CD4-positive, alpha-beta T cell treated with Interleukin-4 for 1 hour (primary cell): ENCODE measurements at regions not wholly inside any gene's neighbourhood (a gene's known extent, or its start where the extent isn't known, plus 50 kb on each side); places are given as distances from the start of the nearest gene placed in this dataset.
"Not testable (repeated sequence)": the region's sequence is repeated elsewhere in the genome, so short reads cannot be mapped to it uniquely, and the experiment has no call there.

Experiments used
- DNase-seq, 2 donors: peaks; one replicate each; pipeline ENCODE4 v3.0.0-alpha.2; 2020 to 2022

GRCh38 chr18:73153271-73153670 lies 285.5 kb upstream of the NETO1 start:
- DNase-seq = no peak

- no peak for DNase-seq
These were observed 283.3 kb upstream of the NETO1 start for GRCh38 chr18:73151086-73151485.

GRCh38 chr18:73150199-73150598 lies 282.4 kb upstream of the NETO1 start:
- DNase-seq = no peak

DNA sequence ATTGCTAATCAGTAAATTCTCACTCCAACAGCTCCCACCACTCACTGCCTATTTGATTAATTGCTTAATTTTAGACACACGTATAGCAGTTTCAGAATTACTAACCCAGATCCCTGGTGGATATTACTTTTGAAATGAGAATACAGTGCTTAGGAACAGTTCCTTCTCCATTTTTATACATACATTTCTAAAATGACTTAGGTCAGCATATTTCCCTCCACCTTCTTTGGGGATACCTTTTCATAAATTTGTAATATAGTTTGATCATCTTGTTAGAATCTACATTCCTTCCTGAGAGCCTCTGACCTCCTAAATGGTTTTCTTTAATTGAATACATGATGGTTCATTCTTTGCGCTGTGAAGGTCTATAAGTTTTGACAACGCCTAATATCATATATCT lies 279.8 kb upstream of the NETO1 start:
- DNase-seq = no peak

DNA sequence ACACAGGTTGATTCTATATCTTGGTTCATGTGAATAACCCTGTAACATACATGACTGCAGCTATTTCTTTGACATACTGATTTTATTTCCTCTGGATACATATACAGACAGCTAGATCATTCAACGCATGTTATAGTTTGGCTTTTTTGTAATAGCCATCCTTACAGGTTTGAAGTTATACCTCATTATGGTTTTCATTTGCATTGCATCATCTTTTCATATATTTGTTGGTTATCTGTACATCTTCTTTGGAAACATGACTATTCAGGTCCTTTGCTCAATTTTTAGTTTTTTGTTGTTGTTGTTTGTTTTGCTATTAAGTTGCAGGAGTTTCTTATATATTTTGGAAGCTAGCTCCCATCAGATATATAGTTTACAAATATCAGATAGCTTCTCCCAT lies 276.2 kb upstream of the NETO1 start:
- no peak for DNase-seq

DNA sequence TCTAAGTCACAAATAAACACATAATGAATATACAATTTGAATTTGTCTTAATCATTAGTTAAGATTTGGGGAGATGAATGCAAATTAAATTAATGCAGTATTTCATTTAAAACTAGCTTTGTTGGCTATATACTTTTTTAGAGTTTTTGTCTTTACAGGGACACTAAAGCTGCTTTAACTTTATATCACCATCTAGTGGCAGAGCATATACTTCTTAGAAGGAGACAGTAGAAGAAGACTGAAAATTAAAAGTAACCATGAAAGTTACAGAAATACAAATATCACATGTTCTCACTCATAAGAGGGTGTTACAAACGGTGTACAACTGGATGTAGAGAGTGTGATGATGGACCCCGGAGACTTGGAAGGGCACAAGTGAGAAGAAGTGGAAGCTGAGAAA lies 268.3 kb upstream of the NETO1 start:
- DNase-seq = no peak

DNA sequence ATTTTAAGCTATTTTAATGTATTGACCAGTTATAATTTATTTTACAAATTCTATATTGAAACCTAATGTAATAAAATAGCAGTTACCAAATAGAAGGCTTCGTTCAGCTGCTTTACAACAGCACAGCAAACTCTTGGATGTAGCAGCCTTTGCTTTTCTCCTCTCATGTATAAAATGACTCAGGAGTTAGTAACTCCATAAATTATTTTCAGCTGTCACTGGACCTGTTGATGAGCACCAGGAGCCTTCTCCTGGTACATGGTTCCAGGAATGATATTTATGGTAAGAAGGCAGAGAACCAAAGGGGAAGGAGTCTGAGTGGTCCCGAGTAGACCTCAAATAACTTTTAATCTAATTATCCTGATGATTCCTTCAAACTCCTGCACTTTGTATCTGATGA lies 256.4 kb upstream of the NETO1 start:
- DNase-seq = no peak

DNA sequence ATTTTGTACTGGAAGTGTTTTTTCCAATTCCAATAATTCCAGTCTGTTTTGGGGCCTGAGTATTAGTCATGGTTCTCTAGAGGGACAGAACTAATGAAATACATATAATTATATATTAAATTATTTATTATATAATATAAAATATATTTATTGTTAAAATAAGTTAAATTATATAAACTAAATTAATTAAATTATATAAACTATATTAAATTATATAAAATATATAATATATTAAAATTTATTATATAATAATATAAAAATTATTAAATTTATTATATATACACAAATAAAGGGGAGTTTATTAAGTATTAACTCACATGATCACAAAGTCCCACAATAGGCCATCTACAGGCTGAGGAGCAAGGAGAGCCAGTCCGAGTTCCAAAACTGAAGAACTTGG lies 253.4 kb upstream of the NETO1 start:
- no peak for DNase-seq

DNA sequence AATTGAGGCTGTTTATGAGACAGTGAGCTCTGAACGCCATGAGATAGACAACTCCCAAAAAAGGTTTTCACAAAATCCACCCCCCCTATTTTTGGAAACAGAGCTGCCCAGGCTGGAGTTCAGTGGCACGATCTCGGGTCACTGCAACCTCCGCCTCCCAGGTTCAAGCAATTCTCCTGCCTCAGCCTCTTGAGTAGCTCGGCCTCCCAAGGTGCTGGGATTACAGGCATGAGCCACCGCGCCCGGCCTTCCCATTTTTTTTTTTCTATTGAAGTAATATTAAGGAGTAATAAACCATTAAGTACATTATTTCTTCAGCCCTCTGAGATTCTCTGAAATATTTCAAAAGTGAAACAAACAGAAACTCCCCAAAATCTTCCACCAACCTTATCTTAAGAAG lies 252.8 kb upstream of the NETO1 start:
- DNase-seq = no peak

DNA sequence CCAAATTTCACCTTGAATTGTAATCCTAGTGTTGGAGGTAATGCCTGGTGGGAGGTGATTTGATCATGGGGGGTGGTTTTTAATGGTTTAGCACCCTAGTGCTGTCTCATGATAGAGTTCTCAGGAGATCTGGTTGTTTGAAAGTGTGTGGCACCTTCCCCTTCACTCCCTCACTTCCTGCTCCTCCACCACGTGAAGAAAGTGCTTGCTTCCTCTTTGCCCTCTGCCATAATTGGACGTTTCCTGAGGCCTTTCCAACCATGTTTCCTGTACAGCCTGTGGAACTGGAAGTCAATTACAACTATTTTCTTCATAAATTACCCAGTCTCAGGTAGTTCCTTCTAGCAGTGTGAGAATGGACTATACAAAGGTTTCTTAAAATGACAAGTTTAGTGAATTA lies 251.8 kb upstream of the NETO1 start:
- no peak for DNase-seq

DNA sequence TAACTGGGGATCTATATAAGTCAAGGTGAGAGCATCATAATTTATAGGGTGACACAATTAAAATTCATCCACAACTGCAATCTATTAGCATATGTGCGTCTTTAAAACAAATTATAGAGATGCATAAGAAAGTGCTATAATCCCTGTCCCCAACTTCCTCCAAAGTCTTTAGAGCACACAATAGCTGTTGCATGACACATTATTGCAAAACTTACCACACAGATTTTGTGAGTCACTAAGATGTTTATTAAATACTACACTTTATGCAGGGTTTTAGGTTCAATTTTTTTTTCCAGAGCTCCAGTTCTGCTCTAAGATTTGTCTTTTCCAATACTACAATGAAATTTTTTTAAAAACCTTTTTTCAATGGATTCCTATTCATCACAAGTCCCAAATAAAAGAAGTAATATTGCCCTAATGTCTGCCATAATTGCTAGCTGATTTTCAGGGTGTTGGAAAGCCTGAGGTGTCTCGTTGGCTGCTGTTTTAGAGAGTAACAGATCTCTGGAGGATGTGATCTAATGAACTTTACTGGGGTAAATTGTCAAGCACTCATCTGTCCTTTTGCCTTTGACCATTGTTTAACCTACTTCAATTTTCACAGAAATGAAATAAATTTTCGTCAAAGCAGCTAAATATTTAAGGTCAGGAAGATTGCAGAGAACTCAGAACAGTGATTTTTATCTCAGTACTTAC lies 250.5 kb upstream of the NETO1 start:
- DNase-seq = no peak

DNA sequence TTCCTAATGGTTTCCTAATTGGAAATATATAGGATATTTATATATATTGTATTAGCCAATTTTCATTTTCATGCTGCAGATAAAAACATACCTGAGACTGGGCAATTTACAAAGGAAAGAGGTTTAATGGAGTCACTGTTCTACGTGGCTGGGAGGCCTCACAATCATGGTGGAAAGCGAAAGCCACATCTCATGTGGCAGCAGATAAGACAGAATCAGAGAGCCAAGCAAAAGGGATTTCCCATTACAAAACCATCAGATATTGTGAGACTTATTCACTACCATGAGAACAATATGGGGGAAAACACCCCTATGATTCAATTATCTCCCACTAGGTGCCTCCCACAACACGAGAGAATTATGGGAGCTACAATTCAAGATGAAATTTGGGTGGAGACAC lies 242.5 kb upstream of the NETO1 start:
- no peak for DNase-seq

DNA sequence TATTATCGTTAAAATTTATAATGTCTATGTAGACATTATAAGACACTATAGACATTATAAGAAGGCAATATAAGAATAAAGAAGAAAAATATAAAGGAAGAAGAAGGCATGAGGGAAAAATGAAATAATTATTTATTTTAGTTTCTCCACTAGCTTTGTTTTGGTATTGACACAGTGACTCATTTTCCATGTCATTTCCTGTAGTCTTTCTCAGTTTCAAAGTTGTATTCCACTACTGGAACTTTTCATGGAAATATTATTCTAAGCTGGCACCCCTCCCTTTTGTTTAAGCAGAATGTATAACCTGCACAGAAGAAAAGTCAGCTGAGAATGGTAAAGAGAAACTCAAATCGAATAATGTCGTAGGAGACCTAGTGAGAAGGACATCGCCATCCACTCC lies 234.2 kb upstream of the NETO1 start:
- no peak for DNase-seq

- not testable (repeated sequence) for DNase-seq
These were observed 233.7 kb upstream of the NETO1 start for GRCh38 chr18:73101491-73101890.

DNA sequence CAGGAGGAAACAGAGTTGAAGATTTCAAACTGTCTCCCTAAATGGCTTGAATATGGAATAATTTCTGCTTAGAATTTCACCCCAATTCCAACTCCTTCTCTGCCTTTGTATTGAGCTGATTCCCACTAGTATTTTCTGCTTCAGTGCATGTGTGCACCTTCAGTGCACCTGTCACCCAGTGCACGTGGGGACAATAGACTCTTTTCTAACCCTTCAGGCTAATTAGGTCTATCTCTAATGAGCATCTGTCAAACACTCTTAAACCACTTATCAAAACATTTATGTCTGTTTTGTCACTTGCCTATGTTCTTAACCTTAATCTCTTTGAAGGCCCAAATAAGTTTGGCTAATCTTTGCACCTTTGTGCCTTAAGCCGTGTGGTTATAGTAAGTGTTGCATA lies 232.0 kb upstream of the NETO1 start:
- no peak for DNase-seq

DNA sequence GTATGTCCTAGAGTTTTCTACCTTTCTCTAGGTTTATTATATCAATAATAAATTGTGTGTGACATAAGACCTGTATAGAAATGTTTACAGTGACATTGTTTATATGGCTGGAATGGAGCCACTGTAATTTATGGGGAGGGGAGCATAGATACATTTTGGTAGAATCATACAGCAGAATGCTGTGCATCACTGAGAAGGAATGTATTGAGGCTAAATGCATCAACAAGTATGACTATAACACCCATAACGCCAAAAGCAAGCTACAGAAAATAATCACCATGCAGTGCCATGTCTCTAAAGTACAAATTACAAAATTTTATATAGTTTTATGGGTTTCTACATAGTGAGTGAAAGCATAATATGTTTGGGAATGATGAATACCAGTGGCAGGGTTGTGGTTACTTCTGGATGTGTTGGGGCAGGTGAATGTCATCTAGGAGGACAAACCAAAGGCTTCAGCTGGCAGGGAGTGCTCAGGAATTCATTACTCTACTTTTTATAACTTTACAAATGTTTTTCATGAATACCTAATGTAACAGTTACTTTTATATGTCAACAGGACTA lies 226.0 kb upstream of the NETO1 start:
- DNase-seq = no peak

- DNase-seq = no peak
These were observed 220.7 kb upstream of the NETO1 start for GRCh38 chr18:73088445-73088844.

DNA sequence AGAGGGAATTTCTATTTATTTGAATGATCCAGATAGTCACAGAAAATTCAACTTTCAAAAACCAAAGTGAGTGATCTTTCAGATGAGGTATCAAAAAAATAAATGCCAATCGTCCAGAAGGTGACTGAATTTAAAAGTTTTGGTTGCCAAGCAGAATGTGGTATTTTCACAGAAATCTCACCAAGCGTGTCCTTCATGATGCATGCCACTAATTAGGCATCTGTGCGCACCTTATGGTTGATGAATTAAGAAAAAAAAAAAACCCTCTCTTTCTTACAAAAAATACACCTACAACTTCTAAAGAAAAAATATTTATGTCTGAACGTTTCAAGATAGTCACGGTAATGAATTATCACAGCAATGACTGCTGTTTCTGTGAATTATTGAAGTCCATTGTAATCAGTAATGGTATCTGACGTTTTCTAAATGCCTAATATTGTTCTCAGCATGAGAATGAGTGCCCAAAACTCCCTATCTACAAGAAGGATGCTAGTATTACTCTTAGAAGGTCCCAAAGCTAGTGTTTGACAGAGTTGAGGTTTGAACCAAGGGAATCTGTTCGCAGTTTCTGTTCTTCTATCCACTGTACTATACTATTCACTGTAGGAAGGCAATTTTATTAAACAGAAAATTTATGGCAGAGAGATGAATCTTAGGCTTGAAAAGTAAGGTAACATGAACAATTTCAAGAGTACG lies 219.6 kb upstream of the NETO1 start:
- DNase-seq = no peak

- DNase-seq = no peak
These were observed 212.1 kb upstream of the NETO1 start for GRCh38 chr18:73079920-73080319.

DNA sequence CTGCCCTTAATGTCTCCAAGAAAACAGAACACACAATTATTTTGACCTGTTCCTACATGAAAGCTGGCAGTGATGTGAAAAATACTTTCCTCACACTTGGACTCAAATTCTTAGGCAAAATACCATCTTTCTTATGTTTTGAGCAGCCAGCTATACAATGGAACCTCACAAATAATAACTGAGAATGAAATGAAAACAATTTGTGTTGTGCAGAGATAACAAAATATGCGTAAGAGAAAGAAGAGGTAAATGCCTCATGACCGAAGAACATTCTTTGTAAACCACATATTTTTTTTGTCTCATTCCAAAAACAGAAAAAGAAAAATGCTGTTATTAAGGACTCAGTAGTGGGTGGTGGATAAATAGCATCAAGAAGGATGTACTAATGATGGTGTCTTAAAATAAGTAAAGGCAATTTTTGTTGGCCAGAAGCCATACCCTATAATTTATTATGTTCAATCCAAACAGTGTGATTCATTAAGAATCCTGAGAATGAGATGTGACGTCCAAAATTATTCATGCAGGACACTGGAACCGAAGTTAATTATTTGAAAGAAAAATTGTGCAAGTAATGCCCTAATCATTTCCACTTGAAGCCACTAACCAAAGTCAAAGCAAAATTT lies 193.0 kb upstream of the NETO1 start:
- DNase-seq = no peak

- no peak for DNase-seq
These were observed 191.5 kb upstream of the NETO1 start for GRCh38 chr18:73059280-73059679.

DNA sequence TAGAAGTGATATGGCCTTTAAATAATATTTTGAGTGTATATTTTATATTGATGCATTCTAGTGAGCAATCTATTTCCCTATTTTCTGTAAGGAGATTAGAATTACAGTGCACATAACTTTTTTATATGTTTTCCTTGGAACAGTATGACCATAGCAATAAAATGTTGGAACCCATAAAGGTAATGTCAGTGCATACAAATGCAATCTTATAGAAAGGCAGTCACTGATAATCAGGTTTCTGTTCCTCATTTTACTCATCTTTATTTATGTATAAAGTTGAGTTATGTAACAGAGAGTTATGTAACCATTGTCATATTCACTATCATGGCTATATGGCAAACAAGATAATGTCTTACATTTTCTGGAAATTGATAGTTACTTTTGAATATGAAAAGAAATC lies 179.9 kb upstream of the NETO1 start:
- DNase-seq = no peak

DNA sequence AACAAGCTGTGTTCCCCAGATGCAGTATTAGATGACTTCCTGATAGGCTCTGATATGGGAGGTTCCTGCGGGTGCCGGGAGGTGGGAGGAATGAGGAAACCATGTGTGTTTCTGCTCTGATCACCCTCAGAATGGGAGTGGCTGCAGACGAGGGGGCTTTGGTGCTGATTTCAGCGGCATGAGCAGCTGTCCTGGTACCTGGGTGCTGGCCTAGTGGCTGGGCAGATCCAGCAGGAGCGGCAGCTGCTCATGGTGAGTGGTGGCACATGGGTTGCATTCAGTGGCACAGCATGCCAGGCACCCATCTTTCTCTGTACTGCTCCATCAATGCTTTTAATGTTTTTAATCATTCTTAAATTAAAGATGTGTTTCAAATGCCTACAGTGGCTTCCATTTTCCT lies 177.2 kb upstream of the NETO1 start:
- DNase-seq = no peak

DNA sequence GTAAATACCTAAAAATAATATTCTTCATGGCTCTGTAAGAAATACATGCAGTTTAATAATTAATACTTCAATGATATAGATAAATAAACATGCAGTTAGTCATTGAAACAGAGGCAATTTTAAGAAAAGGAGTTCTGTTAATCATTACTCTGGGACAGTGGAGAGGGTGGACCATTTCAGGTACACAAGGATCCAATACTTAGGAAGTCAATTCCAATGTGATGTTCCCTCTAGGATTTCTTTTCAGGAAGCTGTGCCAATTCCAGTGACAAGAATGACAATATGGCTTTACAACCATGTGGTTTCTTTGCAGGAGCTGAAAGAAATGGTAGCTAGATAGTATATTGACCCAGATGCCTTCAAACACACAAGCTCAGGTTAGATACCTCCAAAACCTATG lies 175.8 kb upstream of the NETO1 start:
- no peak for DNase-seq
